Endothelial cell of umbilical vein (primary cell): ENCODE measurements at regions not wholly inside any gene's neighbourhood (a gene's known extent, or its start where the extent isn't known, plus 50 kb on each side); places are given as distances from the start of the nearest gene placed in this dataset.

Source experiments
- BruUV-seq: library from RNA; stranded (reverse); fragments of 400-500 nt; replicated peaks from 2 replicates; lab custom pipeline; 2021; lab: Mats Ljungman, UMichigan
- CTCF ChIA-PET: fragments of 300-600, 350-600 bp; sonication (Branson Sonifier 250); formaldehyde crosslinking; loops from one replicate; lab custom pipeline; 2021; ENCODE audit warnings: antibody characterized with exemption, inconsistent platforms; lab: Charles Lee
- POLR2A ChIA-PET: fragments of 300-600, 350-600 bp; sonication (Branson Sonifier 250); formaldehyde crosslinking; loops from one replicate; lab custom pipeline; 2021; ENCODE audit warnings: antibody characterized with exemption, inconsistent platforms; lab: Charles Lee
- DNase-seq: peaks from one replicate; pipeline ENCODE4 v3.0.0-alpha.2; 2011; ENCODE audit warnings: low read depth, low spot score
- FAIRE-seq: peaks from 2 replicates; lab custom pipeline; 2011; peaks lifted over from hg19 to GRCh38; lab: Jason Lieb, UNC
- H2AFZ ChIP-seq: 2 replicates; pipeline ENCODE4 v1.6.0; 2012; ENCODE audit warnings: low read depth, low read length, control low read depth, inconsistent platforms
- H3K27ac ChIP-seq: 2 replicates; pipeline ENCODE4 v1.5.1; 2011; ENCODE audit warnings: low read depth, mild to moderate bottlenecking, control low read depth, low read length, moderate library complexity; ENCODE audit not compliant: insufficient read depth
- H3K27me3 ChIP-seq, 2 experiments: 2 replicates each; pipeline versions ENCODE4 v1.6.0 to v1.6.1; 2011; ENCODE audit warnings: low read length in 2 of 2, mixed read lengths in 1 of 2; ENCODE audit not compliant: control insufficient read depth in 2 of 2, insufficient read depth in 2 of 2
- H3K36me3 ChIP-seq, 2 experiments: 2 replicates in 1 of 2; 3 replicates in 1 of 2; pipeline ENCODE4 v1.5.1; 2011; ENCODE audit warnings: low read length in 2 of 2, mild to moderate bottlenecking in 1 of 2, moderate library complexity in 1 of 2; ENCODE audit not compliant: control insufficient read depth in 2 of 2, insufficient read depth in 2 of 2; ENCODE audit errors: extremely low read depth in 1 of 2
- H3K4me1 ChIP-seq: 3 replicates; pipeline ENCODE4 v1.5.1; 2011; ENCODE audit warnings: mild to moderate bottlenecking, low read length; ENCODE audit not compliant: control insufficient read depth, insufficient read depth; ENCODE audit errors: extremely low read depth
- H3K4me2 ChIP-seq: 2 replicates; pipeline ENCODE4 v1.6.1; 2011; ENCODE audit warnings: low read length, control low read depth, mixed read lengths; ENCODE audit not compliant: insufficient read depth
- H3K4me3 ChIP-seq, 3 experiments: fragments of 200-600 bp in 1 of 3; sonication (generic), shearing (Covaris generic) in 1 of 3; replicated peaks in 1 of 3; 2 replicates each; pipeline ENCODE4 v1.5.1; 2011 to 2016; ENCODE audit warnings: control low read depth in 3 of 3, low read length in 3 of 3, mild to moderate bottlenecking in 2 of 3, inconsistent platforms in 1 of 3, low read depth in 1 of 3, moderate library complexity in 1 of 3; ENCODE audit not compliant: insufficient read depth in 1 of 3
- H3K79me2 ChIP-seq: 2 replicates; pipeline ENCODE4 v1.6.0; 2012; ENCODE audit warnings: low read length, inconsistent platforms; ENCODE audit not compliant: control insufficient read depth, insufficient read depth
- H3K9ac ChIP-seq: replicated peaks from 2 replicates; pipeline ENCODE3; 2011; ENCODE audit warnings: low read length, control low read depth; ENCODE audit not compliant: insufficient read depth; ENCODE audit errors: extremely low read depth
- H3K9me1 ChIP-seq: replicated peaks from 3 replicates; pipeline ENCODE4 v1.6.0; 2011; ENCODE audit warnings: mild to moderate bottlenecking, low read length; ENCODE audit not compliant: control insufficient read depth, insufficient read depth; ENCODE audit errors: extremely low read depth
- H3K9me3 ChIP-seq: replicated peaks from 2 replicates; pipeline ENCODE4 v1.5.1; 2012; ENCODE audit warnings: low read length, inconsistent platforms; ENCODE audit not compliant: control insufficient read depth, insufficient read depth
- H4K20me1 ChIP-seq: replicated peaks from 2 replicates; pipeline ENCODE3; 2011; ENCODE audit warnings: mild to moderate bottlenecking, low read length; ENCODE audit not compliant: control insufficient read depth, insufficient read depth; ENCODE audit errors: extremely low read depth
- EZH2 ChIP-seq: IDR thresholded peaks from 2 replicates; pipeline ENCODE4 v1.6.1; 2012; ENCODE audit warnings: borderline replicate concordance, low read depth, mild to moderate bottlenecking, moderate library complexity, low read length, inconsistent platforms; ENCODE audit not compliant: severe bottlenecking
- GATA2 ChIP-seq: IDR thresholded peaks from 2 replicates; pipeline ENCODE4 v1.7.0; 2011; ENCODE audit warnings: low read depth, mild to moderate bottlenecking, moderate library complexity, mixed read lengths, low read length; ENCODE audit not compliant: insufficient read length, insufficient read depth
- MYC ChIP-seq: IDR thresholded peaks from one replicate; pipeline ENCODE4 v1.6.1; 2011; ENCODE audit warnings: mild to moderate bottlenecking, low read depth, low read length
- POLR2A ChIP-seq: IDR thresholded peaks from 2 replicates; pipeline ENCODE4 v1.6.1; 2012; ENCODE audit warnings: low read depth, mild to moderate bottlenecking, control low read depth, low read length
- POLR2AphosphoS5 ChIP-seq: IDR thresholded peaks from 2 replicates; pipeline ENCODE4 v1.6.1; 2012; ENCODE audit warnings: low read depth, mild to moderate bottlenecking, control low read depth, low read length, moderate library complexity; ENCODE audit not compliant: insufficient read depth
- dilution Hi-C: fragments of 300-500 bp; cut with MboI; formaldehyde crosslinking; loops from one replicate; pipeline ENCODE4 v1.15.0; 2019; ENCODE audit warnings: low sequenced_read_pairs; ENCODE audit not compliant: extremely low pct_ligation_motif_present
- intact Hi-C: fragments of 100-400 bp; cut with micrococcal nuclease; formaldehyde crosslinking; loops from one replicate; pipeline ENCODE4 v1.10.0; 2022
- TF ChIP-seq, protein P1 (sequence below), 2 donors: IDR thresholded peaks; 1 replicate in 1 of 2; 2 replicates in 1 of 2; pipeline ENCODE4 v1.5.1; 2011; ENCODE audit warnings: low read length in 2 of 2, mild to moderate bottlenecking in 2 of 2, moderate library complexity in 2 of 2, control low read depth in 1 of 2, inconsistent platforms in 1 of 2, low read depth in 1 of 2; ENCODE audit not compliant: insufficient read depth in 1 of 2; ENCODE audit errors: extremely low read depth in 1 of 2

DNA sequence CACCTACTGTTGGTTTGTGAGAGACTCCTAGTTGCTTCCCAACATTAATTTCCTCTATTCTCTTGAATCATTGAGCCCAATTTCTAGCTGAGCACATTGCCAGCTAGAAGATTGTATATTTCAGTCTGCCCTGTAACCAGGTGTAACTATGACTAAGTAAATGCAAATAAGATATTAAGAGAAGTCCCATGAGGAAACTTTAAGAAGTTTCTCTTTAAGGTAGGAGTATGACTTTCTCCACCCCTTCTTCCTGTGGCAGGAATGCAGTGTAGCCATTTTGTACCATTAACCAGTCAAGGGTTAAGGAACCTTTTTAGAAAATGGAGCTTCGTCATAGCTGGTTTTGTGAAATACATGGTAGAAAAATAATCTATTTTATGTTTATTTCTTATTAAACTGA lies 534.2 kb upstream of the RGS18 start:
- BruUV-seq: no TSS peak
- POLR2A ChIA-PET: no interaction called here
- no peak overlapping the region for H3K4me2 ChIP-seq
- intact Hi-C loops: no loop called here
- dilution Hi-C loops: no loop called here
- H3K9me1 ChIP-seq: no peaks in the 10 kb centered on the region
- no peak overlapping the region for H3K4me3 ChIP-seq
- H3K27ac ChIP-seq: no peak overlapping the region
- CTCF ChIA-PET: interaction anchor here (0.8 to 0.9 kb wide), 2 partner anchors 9 to 12 kb away, joined by 3 read pairs; no protein-coding TSS in a partner anchor
- TF ChIP-seq GATA2 (no peak), POLR2AphosphoS5 (no peak), MYC (no peak), EZH2 (no peak), POLR2A (no peak)
- TF ChIP-seq, protein P1, sequence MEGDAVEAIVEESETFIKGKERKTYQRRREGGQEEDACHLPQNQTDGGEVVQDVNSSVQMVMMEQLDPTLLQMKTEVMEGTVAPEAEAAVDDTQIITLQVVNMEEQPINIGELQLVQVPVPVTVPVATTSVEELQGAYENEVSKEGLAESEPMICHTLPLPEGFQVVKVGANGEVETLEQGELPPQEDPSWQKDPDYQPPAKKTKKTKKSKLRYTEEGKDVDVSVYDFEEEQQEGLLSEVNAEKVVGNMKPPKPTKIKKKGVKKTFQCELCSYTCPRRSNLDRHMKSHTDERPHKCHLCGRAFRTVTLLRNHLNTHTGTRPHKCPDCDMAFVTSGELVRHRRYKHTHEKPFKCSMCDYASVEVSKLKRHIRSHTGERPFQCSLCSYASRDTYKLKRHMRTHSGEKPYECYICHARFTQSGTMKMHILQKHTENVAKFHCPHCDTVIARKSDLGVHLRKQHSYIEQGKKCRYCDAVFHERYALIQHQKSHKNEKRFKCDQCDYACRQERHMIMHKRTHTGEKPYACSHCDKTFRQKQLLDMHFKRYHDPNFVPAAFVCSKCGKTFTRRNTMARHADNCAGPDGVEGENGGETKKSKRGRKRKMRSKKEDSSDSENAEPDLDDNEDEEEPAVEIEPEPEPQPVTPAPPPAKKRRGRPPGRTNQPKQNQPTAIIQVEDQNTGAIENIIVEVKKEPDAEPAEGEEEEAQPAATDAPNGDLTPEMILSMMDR (IDR thresholded peaks at IDR 0.05; ENCODE audit: extremely low read depth in 1 of 2, insufficient read depth in 1 of 2, low read depth in 1 of 2, low read length in 2 of 2): no peak
- H3K9me3 ChIP-seq: no peaks in the 10 kb centered on the region
- FAIRE-seq (no peak), DNase-seq (no peak)
- no peak overlapping the region for H2AFZ ChIP-seq
- no peaks in the 10 kb centered on the region for H3K79me2 ChIP-seq
- no peaks in the 10 kb centered on the region for H3K36me3 ChIP-seq
- H3K9ac ChIP-seq: no peak overlapping the region
- H3K27me3 ChIP-seq: no peaks in the 10 kb centered on the region
- H4K20me1 ChIP-seq: no peaks in the 10 kb centered on the region
- no peaks in the 10 kb centered on the region for H3K4me1 ChIP-seq

DNA sequence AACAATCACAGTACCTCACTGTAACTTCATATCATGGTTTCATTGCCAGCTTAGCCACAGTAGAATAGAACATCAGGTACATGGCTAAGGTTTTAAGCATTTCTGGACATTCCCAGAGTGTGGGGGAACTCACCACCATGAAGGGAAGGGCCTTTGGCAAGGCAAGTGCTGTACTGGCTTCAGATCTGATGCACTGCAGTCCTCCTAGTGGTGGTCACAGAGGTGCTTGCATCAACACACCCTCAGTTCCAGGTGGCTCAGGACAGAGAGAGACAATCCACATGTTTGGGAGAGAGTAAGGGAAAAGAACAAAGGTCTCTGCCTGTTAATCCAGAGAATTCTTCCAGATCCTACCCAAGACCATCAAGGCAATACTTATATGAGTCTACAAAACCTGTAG lies 528.4 kb upstream of the RGS18 start:
- H3K4me1 ChIP-seq: no peaks in the 10 kb centered on the region
- no peak for TF ChIP-seq POLR2A
- BruUV-seq: no TSS peak
- CTCF ChIA-PET: no interaction called here
- H3K9me1 ChIP-seq: no peaks in the 10 kb centered on the region
- intact Hi-C loops: no loop called here
- no peak for DNase-seq
- no peak overlapping the region for H3K27ac ChIP-seq
- H3K79me2 ChIP-seq: no peaks in the 10 kb centered on the region
- H3K9me3 ChIP-seq: no peaks in the 10 kb centered on the region
- no peak overlapping the region for H3K4me2 ChIP-seq
- no peak overlapping the region for H2AFZ ChIP-seq
- POLR2A ChIA-PET: no interaction called here
- H3K9ac ChIP-seq: no peak overlapping the region
- no peaks in the 10 kb centered on the region for H3K27me3 ChIP-seq
- H4K20me1 ChIP-seq: no peaks in the 10 kb centered on the region
- H3K4me3 ChIP-seq: no peak overlapping the region
- FAIRE-seq: no peak
- dilution Hi-C loops: no loop called here
- no peaks in the 10 kb centered on the region for H3K36me3 ChIP-seq
